ENCODE measurements at regions not wholly inside any gene's neighbourhood (a gene's known extent, or its start where the extent isn't known, plus 50 kb on each side); places are given as distances from the start of the nearest gene placed in this dataset.

GRCh38 chrX:7412840-7413239 is 264.9 kb upstream of the PUDP start:
- no peak for DNase-seq (ENCODE audit: low read depth, low spot score)
- Histone ChIP-seq H2AFZ (ENCODE audit: low read depth, low read length) (no peak overlapping the region), H3K27me3 (ENCODE audit: control insufficient read depth in 2 of 2, insufficient read depth in 2 of 2, low read length in 2 of 2) (no peaks in the 10 kb centered on the region), H3K9me3 (replicated peaks; ENCODE audit: control insufficient read depth, insufficient read depth, low read length) (no peaks in the 10 kb centered on the region), H3K79me2 (ENCODE audit: control insufficient read depth, insufficient read depth, low read length) (no peaks in the 10 kb centered on the region), H3K4me2 (ENCODE audit: insufficient read depth, low read length) (no peak overlapping the region), H3K4me3 (replicated peaks in 1 of 3; ENCODE audit: insufficient read depth in 1 of 3, low read depth in 1 of 3, low read length in 3 of 3) (no peak overlapping the region), H3K9me1 (replicated peaks; ENCODE audit: control insufficient read depth, extremely low read depth, insufficient read depth, low read length) (no peaks in the 10 kb centered on the region), H3K27ac (ENCODE audit: insufficient read depth, low read depth, low read length) (no peak overlapping the region), H4K20me1 (replicated peaks; ENCODE audit: control insufficient read depth, extremely low read depth, insufficient read depth, low read length) (no peaks in the 10 kb centered on the region), H3K36me3 (ENCODE audit: control insufficient read depth in 2 of 2, extremely low read depth in 1 of 2, insufficient read depth in 2 of 2, low read length in 2 of 2) (no peaks in the 10 kb centered on the region), H3K9ac (replicated peaks; ENCODE audit: extremely low read depth, insufficient read depth, low read length) (no peak overlapping the region), H3K4me1 (ENCODE audit: control insufficient read depth, extremely low read depth, insufficient read depth, low read length) (no peaks in the 10 kb centered on the region)
- FAIRE-seq, result no peak
- BruUV-seq (replicated peaks), result no TSS peak
- ChIA-PET POLR2A (no interaction called here), CTCF (no interaction called here)
- intact Hi-C loops (cut with micrococcal nuclease) (no loop called here), dilution Hi-C loops (cut with MboI; ENCODE audit: extremely low pct_ligation_motif_present, low sequenced_read_pairs) (no loop called here)
- no peak for TF ChIP-seq FOS (IDR thresholded peaks at IDR 0.05; ENCODE audit: borderline replicate concordance, insufficient read depth, low read length)
- no peak for TF ChIP-seq POLR2A (IDR thresholded peaks at IDR 0.05; ENCODE audit: low read depth, low read length)
- no peak for TF ChIP-seq GATA2 (IDR thresholded peaks at IDR 0.05; ENCODE audit: insufficient read depth, insufficient read length, low read depth, low read length)
- no peak for TF ChIP-seq MAX (IDR thresholded peaks at IDR 0.05; ENCODE audit: insufficient read depth, insufficient read length)
- TF ChIP-seq JUN (IDR thresholded peaks at IDR 0.05; ENCODE audit: borderline replicate concordance, insufficient read depth, insufficient read length, low read depth), result no peak

- Histone ChIP-seq H4K20me1 (replicated peaks; ENCODE audit: control insufficient read depth, extremely low read depth, insufficient read depth, low read length) (no peaks in the 10 kb centered on the region), H3K4me1 (ENCODE audit: control insufficient read depth, extremely low read depth, insufficient read depth, low read length) (no peaks in the 10 kb centered on the region), H3K9me1 (replicated peaks; ENCODE audit: control insufficient read depth, extremely low read depth, insufficient read depth, low read length) (no peaks in the 10 kb centered on the region), H3K9me3 (replicated peaks; ENCODE audit: control insufficient read depth, insufficient read depth, low read length) (no peaks in the 10 kb centered on the region), H3K27ac (ENCODE audit: insufficient read depth, low read depth, low read length) (no peak overlapping the region), H3K27me3 (ENCODE audit: control insufficient read depth in 2 of 2, insufficient read depth in 2 of 2, low read length in 2 of 2) (no peaks in the 10 kb centered on the region), H3K4me2 (ENCODE audit: insufficient read depth, low read length) (no peak overlapping the region), H3K4me3 (replicated peaks in 1 of 3; ENCODE audit: insufficient read depth in 1 of 3, low read depth in 1 of 3, low read length in 3 of 3) (no peak overlapping the region), H3K36me3 (ENCODE audit: control insufficient read depth in 2 of 2, extremely low read depth in 1 of 2, insufficient read depth in 2 of 2, low read length in 2 of 2) (no peaks in the 10 kb centered on the region), H3K79me2 (ENCODE audit: control insufficient read depth, insufficient read depth, low read length) (no peaks in the 10 kb centered on the region), H3K9ac (replicated peaks; ENCODE audit: extremely low read depth, insufficient read depth, low read length) (no peak overlapping the region), H2AFZ (ENCODE audit: low read depth, low read length) (no peak overlapping the region)
- ChIA-PET POLR2A (no interaction called here), CTCF (no interaction called here)
- intact Hi-C loops (cut with micrococcal nuclease), result no loop called here
- TF ChIP-seq POLR2AphosphoS5 (IDR thresholded peaks at IDR 0.05; ENCODE audit: insufficient read depth, low read depth, low read length) (no peak), JUN (IDR thresholded peaks at IDR 0.05; ENCODE audit: borderline replicate concordance, insufficient read depth, insufficient read length, low read depth) (no peak), EZH2 (IDR thresholded peaks at IDR 0.05; ENCODE audit: borderline replicate concordance, low read depth, low read length, severe bottlenecking) (no peak), CTCF (IDR thresholded peaks at IDR 0.05; ENCODE audit: extremely low read depth in 1 of 2, insufficient read depth in 1 of 2, low read depth in 1 of 2, low read length in 2 of 2) (no peak), MAX (IDR thresholded peaks at IDR 0.05; ENCODE audit: insufficient read depth, insufficient read length) (no peak), POLR2A (IDR thresholded peaks at IDR 0.05; ENCODE audit: low read depth, low read length) (no peak)
- DNase-seq (ENCODE audit: low read depth, low spot score) (no peak), FAIRE-seq (no peak)
- BruUV-seq (replicated peaks), result no TSS peak
- dilution Hi-C loops (cut with MboI; ENCODE audit: extremely low pct_ligation_motif_present, low sequenced_read_pairs), result no loop called here
Measured at GRCh38 chrX:7409866-7410265, 261.9 kb upstream of the PUDP start.
